DMS114 treated with DMSO at 0.1 percent for 48 hours (cell line): ENCODE measurements at regions not wholly inside any gene's neighbourhood (a gene's known extent, or its start where the extent isn't known, plus 50 kb on each side); places are given as distances from the start of the nearest gene placed in this dataset.

Experiments used
- DNase-seq: peaks from one replicate; lab custom pipeline; 2025; ENCODE audit not compliant: unreplicated experiment; lab: John Stamatoyannopoulos, UW

DNA sequence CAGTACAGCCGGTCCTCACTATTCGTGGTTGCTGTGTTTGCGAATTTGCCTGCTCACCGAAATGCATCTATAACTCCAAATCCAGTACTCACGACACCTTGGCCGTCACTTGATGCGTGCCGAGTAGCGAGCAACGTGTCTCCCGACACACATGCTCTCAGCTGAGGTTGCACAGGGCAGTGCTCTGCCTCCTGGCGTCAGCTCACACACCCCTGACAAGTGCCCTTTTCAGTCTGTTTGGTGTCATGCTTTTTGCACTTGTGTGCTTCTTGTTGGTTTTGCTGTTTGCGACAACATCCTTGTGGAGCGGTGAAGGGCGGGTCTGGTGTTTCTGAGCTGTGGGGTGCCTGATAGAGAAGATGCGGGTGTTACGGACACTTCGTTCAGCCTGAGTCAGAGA, 110.4 kb upstream of the RFLNA start:
- no peak for DNase-seq

DNA sequence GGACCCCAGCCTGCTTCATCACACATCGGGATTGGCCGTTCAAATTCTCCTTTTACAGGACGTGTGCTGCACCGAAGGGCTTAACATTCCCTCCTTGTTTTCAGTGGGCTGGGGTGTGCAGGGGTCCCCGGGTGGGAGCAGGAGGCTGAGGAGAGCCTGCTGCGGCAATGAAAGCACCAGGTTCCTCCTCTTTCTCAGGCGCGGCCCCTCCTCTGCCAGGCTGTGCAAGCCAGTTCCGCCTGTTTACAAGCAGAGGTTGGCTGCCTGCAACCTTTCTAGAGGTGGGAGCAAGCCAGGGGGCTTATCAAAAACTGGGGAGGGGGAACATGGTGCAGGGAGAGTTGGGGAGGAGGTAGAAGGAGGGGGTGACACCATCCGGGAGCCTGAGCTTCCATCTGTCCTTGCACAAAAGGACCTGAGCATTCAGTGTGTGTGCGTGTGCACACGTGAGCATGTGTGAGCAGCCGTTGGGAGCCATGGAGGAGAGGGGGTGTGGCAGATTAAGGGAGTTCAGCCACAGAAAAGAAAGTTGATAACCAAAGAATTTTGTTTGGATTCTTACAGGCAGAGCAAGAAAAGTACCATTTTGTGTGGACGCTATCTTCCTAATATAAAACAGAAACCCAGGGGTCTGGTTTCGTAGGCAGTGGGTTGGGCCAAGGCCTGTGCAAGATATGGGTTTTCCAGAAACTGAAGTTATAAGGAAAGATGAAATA, 108.8 kb upstream of the RFLNA start:
- no peak for DNase-seq

DNA sequence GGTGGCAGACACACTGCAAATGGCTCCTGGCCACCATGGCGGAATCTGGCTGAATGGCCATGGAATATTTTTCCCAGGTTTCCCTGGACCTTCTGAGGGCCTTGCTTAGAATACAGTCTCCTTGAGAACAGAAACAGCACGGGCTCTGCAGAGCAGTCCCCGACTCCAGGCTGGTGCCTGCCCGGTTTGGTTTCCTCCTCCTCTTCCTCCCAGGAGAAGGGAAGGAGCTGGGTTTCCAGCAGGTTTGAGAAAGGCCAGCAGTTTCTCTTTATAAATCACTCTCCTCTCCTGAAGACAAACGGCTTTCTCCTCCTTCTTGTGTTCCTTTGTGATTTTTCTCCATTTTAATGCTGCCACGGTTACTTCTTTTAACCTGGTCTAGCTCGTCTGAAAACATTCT, 106.8 kb upstream of the RFLNA start:
- no peak for DNase-seq

GRCh38 chr12:124188561-124189405, 106.1 kb upstream of the RFLNA start:
- DNase-seq, result no peak

DNA sequence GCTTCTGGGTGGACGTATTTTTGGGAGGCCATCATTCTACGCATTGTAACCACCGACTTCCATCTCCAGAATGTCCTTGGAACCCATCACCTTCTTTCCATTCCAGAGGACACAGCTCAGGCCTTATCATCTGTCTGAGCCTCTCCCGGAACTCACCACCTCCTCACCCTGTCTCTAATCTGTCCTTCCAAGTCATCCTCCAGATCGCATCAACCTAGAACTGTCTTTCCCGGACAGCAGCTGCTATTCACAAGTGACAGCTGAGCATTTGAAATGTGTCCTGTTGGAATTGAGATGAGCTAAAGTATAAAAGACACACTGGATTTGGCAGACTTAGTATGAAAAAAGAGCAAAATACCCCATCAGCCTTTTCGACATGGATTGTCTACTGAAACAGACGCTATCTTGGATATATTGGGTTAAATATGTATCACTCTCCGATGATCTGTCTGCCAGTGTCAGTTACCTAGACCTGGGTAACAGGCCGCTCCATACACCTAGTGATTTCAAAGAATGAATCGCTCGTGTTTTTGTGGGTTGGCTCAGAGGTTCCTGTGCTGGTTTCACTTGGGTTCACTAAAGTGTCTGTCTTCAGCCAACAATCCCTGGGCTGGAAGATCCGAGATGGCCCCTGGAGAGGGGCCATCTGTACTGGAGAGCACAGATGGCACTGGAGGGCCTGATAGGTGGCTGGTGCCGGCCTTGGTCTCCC, 104.4 kb upstream of the RFLNA start:
- no peak for DNase-seq

DNA sequence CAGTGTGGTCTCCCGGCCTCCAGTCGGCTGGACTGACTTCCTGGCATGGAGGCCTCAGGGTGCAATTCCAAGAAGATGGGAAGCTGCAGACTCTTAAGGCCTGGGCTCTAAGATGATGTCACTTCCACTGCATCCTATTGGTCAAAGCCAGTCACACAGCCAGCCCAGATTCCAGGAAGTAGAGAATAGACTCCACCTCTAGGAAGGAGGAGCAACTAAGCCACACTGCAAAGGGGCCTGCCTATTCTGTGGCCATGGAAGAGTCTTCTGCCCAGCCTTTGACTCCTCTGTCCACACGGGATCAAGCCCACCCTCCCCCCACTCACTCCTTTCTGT, 103.9 kb upstream of the RFLNA start:
- DNase-seq, result no peak

DNA sequence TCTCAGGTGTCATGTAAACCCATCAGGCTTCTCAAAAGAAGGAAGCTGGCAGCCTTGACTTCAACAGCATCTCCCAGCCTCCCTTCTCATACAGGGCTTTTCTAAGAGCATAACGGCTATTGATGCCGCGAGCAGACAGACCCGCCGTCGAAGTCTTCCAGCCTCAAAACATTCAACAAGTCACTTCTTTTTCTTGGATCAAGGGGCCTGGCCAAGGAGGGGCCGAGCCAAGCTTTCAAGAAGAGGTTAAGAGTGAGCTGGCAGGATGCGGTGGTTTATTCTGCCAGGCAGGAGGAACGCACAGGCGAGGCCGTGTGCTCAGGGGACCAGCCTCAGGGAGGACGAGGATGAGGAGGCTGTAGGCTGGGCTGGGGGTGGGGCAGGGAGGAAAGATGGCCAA, 102.9 kb upstream of the RFLNA start:
- no peak for DNase-seq

DNA sequence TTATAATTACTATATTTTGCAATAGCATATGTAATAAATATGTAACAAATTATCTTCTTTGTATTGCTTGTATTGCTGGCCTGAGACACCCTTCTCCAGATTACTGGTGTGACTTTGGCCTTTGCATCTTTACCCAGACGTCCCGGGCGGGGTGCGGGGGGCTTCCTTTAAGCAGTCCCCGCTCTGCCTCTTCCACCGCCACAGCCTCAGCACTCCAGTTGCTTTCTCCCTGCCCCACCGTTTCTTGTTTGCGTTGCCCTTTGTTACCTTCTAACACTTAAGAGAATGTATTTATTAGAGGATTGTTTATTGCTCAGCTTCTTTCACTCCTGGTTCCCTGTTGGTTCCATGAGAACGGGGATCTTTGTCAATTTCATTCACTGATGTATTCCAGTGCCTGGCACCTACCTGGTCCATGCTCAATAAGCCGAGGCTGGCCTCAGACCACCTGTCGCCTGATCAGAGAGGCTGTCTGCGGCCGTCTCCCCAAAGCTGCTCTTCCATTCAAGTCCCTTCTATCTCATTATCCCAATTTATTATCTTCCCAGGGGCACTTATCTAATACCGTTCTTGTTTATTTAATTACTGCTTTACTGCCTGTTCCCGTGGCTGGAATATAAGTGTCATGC, 100.5 kb upstream of the RFLNA start:
- no peak for DNase-seq

- DNase-seq, result no peak
These were observed 99.9 kb upstream of the RFLNA start for GRCh38 chr12:124194893-124195566.

DNA sequence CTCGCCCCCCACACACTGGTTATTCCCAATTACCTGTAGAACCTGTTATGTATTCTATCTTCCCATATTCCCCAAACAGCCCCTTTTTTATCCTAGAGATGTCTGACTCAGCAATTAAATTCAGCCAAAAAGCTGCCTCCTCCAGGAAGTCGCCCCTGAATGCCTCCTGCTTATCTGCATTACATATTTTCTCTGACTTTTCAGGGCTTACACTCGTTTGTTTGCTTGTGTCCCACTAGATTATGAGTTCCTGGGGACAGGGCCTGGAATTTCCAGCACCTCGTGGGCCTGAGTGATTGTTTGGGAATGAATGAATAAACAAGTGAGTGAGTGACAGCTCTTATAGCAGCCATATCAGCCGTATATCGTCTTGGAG, 99.3 kb upstream of the RFLNA start:
- DNase-seq, result no peak

GRCh38 chr12:124196236-124196635, 98.7 kb upstream of the RFLNA start:
- no peak for DNase-seq

DNA sequence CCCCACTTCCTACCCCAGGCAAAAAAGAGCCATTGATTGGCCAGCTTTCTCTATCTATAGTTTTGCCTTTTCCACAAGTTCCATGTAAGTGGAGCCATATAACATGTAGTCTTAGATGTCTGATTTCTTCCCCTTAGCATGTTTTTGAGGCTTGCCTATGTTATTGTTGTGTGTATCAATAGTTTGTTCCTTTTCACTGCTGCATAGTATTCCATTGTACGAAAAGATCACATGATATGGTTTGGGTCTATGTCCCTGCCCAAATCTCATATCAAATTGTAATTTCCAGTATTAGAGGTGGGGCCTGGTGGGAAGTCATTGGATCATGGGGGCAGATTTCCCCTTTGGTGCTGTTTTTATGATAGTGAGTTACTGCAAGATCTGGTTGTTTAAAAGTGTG, 93.6 kb upstream of the RFLNA start:
- DNase-seq, result no peak

GRCh38 chr12:124203176-124203575, 91.7 kb upstream of the RFLNA start:
- no peak for DNase-seq

DNA sequence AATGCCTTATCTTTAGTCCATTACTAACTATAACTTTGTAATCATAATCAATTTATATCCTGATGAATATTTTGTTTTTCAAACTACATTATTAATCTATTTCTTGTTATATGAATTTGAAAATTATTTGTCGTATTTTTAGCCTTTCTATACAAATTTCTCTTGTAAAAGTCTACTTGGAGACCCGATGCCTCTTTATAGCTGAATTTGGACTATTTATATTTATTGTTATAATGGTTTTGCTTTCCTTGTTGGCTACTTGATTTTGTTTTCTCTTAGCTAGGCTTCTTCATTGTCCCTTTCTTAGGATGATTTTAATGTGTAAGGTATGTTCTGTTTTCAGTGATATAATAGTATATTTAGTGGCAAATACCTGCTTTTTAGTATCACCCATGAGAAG, 89.5 kb upstream of the RFLNA start:
- no peak for DNase-seq

GRCh38 chr12:124207049-124207448, 87.8 kb upstream of the RFLNA start:
- no peak for DNase-seq

GRCh38 chr12:124207617-124208016, 87.3 kb upstream of the RFLNA start:
- DNase-seq, result no peak

DNA sequence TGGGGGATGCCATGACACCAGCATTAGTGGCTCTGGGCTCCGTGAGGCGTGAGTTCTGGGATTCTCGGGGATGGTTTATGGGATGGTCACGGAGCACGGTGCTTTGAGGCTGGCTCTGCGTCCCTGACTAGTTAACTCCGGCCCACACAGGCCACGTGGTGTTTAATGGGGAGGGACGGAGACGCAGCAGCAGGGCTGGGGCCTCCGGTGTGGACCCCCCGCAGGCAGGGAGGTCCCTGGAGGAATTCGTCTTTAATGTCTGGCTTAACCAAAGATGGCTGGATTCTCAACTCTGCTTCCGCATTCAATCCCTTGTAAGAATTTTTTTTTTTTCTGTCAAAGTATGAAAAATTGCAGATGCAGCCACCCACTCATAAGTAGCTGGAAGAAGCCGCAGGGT, 86.4 kb upstream of the RFLNA start:
- no peak for DNase-seq

- no peak for DNase-seq
These were observed 83.8 kb upstream of the RFLNA start for GRCh38 chr12:124210991-124211577.

DNA sequence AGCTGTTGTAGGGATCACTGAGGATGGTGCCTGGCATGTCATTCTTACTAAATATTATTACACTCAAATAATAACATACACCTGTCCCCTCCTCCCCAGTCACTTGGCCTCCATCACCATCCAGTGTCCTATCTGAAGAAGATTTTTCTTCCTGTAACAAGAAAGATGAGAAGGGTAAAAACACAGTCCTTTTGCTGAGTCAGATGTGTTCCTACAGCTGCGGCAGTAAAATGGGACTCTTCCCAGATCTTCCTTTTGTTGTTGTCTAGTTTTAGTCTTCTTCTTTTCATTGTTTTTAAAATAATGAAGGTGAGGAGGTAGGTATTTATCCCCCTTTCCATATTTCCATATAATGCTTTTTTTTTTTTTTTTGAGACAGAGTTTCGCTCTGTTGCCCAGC, 83.1 kb upstream of the RFLNA start:
- DNase-seq, result no peak

GRCh38 chr12:124213666-124214347, 81.1 kb upstream of the RFLNA start:
- DNase-seq, result no peak
